Heart right ventricle (tissue), 16 donors: ENCODE measurements at regions not wholly inside any gene's neighbourhood (a gene's known extent, or its start where the extent isn't known, plus 50 kb on each side); places are given as distances from the start of the nearest gene placed in this dataset.
"Not testable (repeated sequence)": the region's sequence is repeated elsewhere in the genome, so short reads cannot be mapped to it uniquely, and the experiment has no call there.

ENCODE experiments used
- ATAC-seq, 8 donors: fragments of 200-7000 bp; cut with Tn5 transposase; one replicate each; pipeline ENCODE4 v1.9.1; 2020; ENCODE audit warnings: mild to moderate bottlenecking in 8 of 8, moderate library complexity in 8 of 8, moderate number of reproducible peaks in 1 of 8
- DNase-seq, 2 donors: peaks; one replicate each; pipeline ENCODE4 v3.0.0-alpha.2; 2020
- H3K27ac ChIP-seq, 10 donors: fragments of 200-600 bp; sonication (generic) in 2 of 10; one replicate each; pipeline versions ENCODE4 v1.5.0 to v1.8.0; 2020 to 2022; ENCODE audit warnings: mild to moderate bottlenecking in 3 of 10
- H3K27me3 ChIP-seq, 7 donors: fragments of 200-600 bp; one replicate each; pipeline ENCODE4 v1.8.0; 2021 to 2022; ENCODE audit warnings: mild to moderate bottlenecking in 2 of 7
- H3K36me3 ChIP-seq, 9 donors: fragments of 200-600 bp; sonication (generic) in 1 of 9; one replicate each; pipeline versions ENCODE4 v1.5.0 to v1.8.0; 2020 to 2022; ENCODE audit warnings: mild to moderate bottlenecking in 2 of 9
- H3K4me1 ChIP-seq, 9 donors: fragments of 200-600 bp; sonication (generic) in 1 of 9; one replicate each; pipeline versions ENCODE4 v1.5.0 to v1.8.0; 2020 to 2022; ENCODE audit warnings: mild to moderate bottlenecking in 4 of 9
- H3K4me3 ChIP-seq, 10 donors: fragments of 200-600 bp; sonication (generic) in 2 of 10; one replicate each; pipeline versions ENCODE4 v1.5.0 to v1.8.0; 2020 to 2022; ENCODE audit warnings: mild to moderate bottlenecking in 7 of 10, moderate library complexity in 2 of 10
- H3K9me3 ChIP-seq, 11 donors: fragments of 200-600 bp in 10 of 11; sonication (generic) in 2 of 11; one replicate each; pipeline versions ENCODE4 v1.5.0 to v1.8.0; 2013 to 2022; ENCODE audit warnings: mild to moderate bottlenecking in 2 of 11, control low read depth in 1 of 11, moderate library complexity in 1 of 11
- CTCF ChIP-seq, 9 donors: fragments of 200-600 bp; sonication (generic) in 2 of 9; IDR thresholded peaks; one replicate each; pipeline versions ENCODE4 v1.5.0 to v1.8.0; 2021 to 2022; ENCODE audit warnings: antibody characterized with exemption in 9 of 9, mild to moderate bottlenecking in 5 of 9, moderate library complexity in 1 of 9
- WGBS, 2 donors: extraction: QIAGEN DNeasy Blood & Tissue Kit; methylation state at CpG; one replicate each; pipeline ENCODE4 v1.1.7; 2013; ENCODE audit warnings: inconsistent platforms in 1 of 2; 5-methylcytosine and 5-hydroxymethylcytosine counted together
- intact Hi-C, 10 donors: fragments of 100-400 bp; cut with DNase I; formaldehyde crosslinking; loops; one replicate each; pipeline versions ENCODE4 v1.11.1 to v1.14.2; 2022
- donor health status: Arrhythmogenic right ventricular cardiomyopathy.
- donor health status: ischemic (EF 13 %, LVEDD 7.1; RV severe dilation, severe dysfunction).
- donor health status: healthy with polysubstance abuse.
- donor health status: DM: no; HTN: yes; CAD: no.
- donor health status: DM: no; HTN: no; CAD: no.
- donor health status: ischemic (EF 25% LVEDD 6.9; RV normal size, moderate dysfunction).
- donor health status: ischemic (EF 25% LVEDD 5.7; RV mildly dilated, moderate dysfunction).
- donor health status: healthy.
- donor health status: DM: yes; HTN: yes; CAD: no.
- donor health status: Ischemic cardiomyopathy.
- donor health status: ischemic (EF 35%, LVEDD 5.7; RV mildly dilated, moderate dysfunction).
- donor health status: nonischemic (EF 11% LVEDD 7.7; RV severe dilation, severe dysfunction).
- donor health status: DM: yes; HTN: yes; CAD: no.
- donor health status: PGD.
- donor health status: ischemic (EF 29% LVEDD 5.4; RV normal size, mild dysfunction).
- donor health status: nonischemic (EF 23%, LVEDD 6.1; RV moderate dilation, normal function).

DNA sequence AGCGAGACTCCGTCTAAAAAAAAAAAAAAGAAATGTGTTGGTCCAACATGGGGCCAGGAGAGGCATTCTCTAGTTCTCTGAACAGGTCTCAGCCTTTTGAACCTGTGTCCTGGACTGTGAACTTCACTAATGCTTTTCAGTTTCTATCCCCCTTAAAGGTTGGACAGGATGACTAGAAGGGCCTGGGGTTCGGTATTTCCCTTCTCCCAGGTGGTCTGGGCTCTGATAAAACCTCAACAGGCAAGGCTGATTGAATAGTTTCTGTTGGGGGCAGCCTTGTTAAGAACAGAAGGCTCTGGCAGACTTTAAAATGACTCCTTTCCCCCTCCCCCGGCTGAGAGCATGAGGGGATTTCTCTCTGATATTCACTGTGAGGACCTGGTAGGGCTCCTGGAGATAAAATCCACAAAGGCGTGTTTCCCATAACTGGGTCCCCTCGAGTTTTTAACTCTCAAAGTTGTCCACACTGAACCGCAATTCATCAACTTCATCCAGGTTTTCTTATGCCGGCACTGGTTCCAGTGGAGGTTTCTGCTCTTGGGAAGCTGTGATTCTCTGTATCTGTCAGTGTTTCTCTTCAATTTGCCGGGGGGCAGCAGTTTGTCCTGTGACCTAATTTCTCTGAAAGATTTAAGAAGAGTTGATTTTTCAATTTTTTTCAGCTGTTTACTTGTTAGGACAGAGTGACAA is 91.3 kb downstream of the METRNL start:
- 71 to 72% methylated on average over 9 of the region's 9 CpGs for WGBS, 2 donors
- Histone ChIP-seq H3K27ac (no peak overlapping the region), H3K4me1 (no peaks in the 10 kb centered on the region), H3K27me3 (peaks cover 0 to 17% (median 0%) of the 10 kb centered on the region in 7 donors), H3K36me3 (no peaks in the 10 kb centered on the region), H3K9me3 (peaks cover 0 to 21% (median 0%) of the 10 kb centered on the region in 11 donors), H3K4me3 (no peak overlapping the region)
- DNase-seq (no peak), ATAC-seq (no peak)
- no peak for TF ChIP-seq CTCF (IDR thresholded peaks at IDR 0.05)
- intact Hi-C loops = no loop called here

- TF ChIP-seq CTCF (IDR thresholded peaks at IDR 0.05) = no peak
- no peaks in the 10 kb centered on the region for H3K36me3 ChIP-seq
- peaks cover 0 to 17% (median 0%) of the 10 kb centered on the region in 7 donors for H3K27me3 ChIP-seq
- 79 to 82% methylated on average over 21 of the region's 21 CpGs for WGBS, 2 donors
- H3K4me1 ChIP-seq = no peaks in the 10 kb centered on the region
- no peak for ATAC-seq
- no peak overlapping the region for H3K27ac ChIP-seq
- DNase-seq = no peak
- H3K9me3 ChIP-seq = peaks cover 0 to 12% (median 0%) of the 10 kb centered on the region in 11 donors
- intact Hi-C loops = no loop called here
- no peak overlapping the region for H3K4me3 ChIP-seq
These were observed 92.3 kb downstream of the METRNL start for GRCh38 chr17:83171661-83172060.

GRCh38 chr17:83172099-83172498 is 92.7 kb downstream of the METRNL start:
- intact Hi-C loops, H3K27ac ChIP-seq, H3K9me3 ChIP-seq, DNase-seq, ATAC-seq, H3K4me1 ChIP-seq, H3K4me3 ChIP-seq, H3K36me3 ChIP-seq: not testable (repeated sequence)
- peaks cover 0 to 17% (median 0%) of the 10 kb centered on the region in 7 donors for H3K27me3 ChIP-seq
- WGBS, 2 donors = 96 to 97% methylated on average over 9 of the region's 9 CpGs

GRCh38 chr17:83172646-83173045 is 93.2 kb downstream of the METRNL start:
- H3K4me1 ChIP-seq, ATAC-seq, H3K4me3 ChIP-seq, DNase-seq, H3K9me3 ChIP-seq, intact Hi-C loops, H3K36me3 ChIP-seq, H3K27ac ChIP-seq: not testable (repeated sequence)
- WGBS, 2 donors = 90 to 91% methylated on average over 13 to 20 of the region's 20 CpGs
- H3K27me3 ChIP-seq = peaks cover 0 to 17% (median 0%) of the 10 kb centered on the region in 7 donors

GRCh38 chr17:83173180-83173913 is 93.9 kb downstream of the METRNL start:
- H3K4me3 ChIP-seq, intact Hi-C loops, DNase-seq, H3K27ac ChIP-seq, H3K36me3 ChIP-seq, H3K4me1 ChIP-seq, H3K9me3 ChIP-seq, ATAC-seq: not testable (repeated sequence)
- peaks cover 0 to 15% (median 0%) of the 10 kb centered on the region in 7 donors for H3K27me3 ChIP-seq
- WGBS, 2 donors = 92 to 93% methylated on average over 24 of the region's 24 CpGs
